SK-N-SH (cell line): ENCODE measurements at regions not wholly inside any gene's neighbourhood (a gene's known extent, or its start where the extent isn't known, plus 50 kb on each side); places are given as distances from the start of the nearest gene placed in this dataset.

Experiments used
- CTCF ChIP-seq: fragments of 200-600 bp; sonication (generic); IDR thresholded peaks from 2 replicates; pipeline ENCODE4 v1.6.1; 2017; ENCODE audit warnings: antibody characterized with exemption, mild to moderate bottlenecking, moderate library complexity
- EP300 ChIP-seq, 2 experiments: IDR thresholded peaks; 2 replicates each; pipeline versions ENCODE4 v1.4.0 to v1.6.1; 2012; ENCODE audit warnings: borderline replicate concordance in 1 of 2, low read depth in 1 of 2, low read length in 1 of 2
- EZH2phosphoT487 ChIP-seq: fragments of 200-600 bp; sonication (generic); IDR thresholded peaks from 2 replicates; pipeline ENCODE4 v1.6.1; 2017; ENCODE audit warnings: low read depth, mixed run types, mild to moderate bottlenecking, antibody characterized with exemption, moderate library complexity, borderline replicate concordance
- FOXM1 ChIP-seq: IDR thresholded peaks from 2 replicates; pipeline ENCODE4 v1.4.0; 2012; ENCODE audit warnings: low read depth, mild to moderate bottlenecking
- GABPA ChIP-seq: IDR thresholded peaks from 2 replicates; pipeline ENCODE4 v1.4.0; 2012; ENCODE audit warnings: low read depth, mild to moderate bottlenecking
- IRF3 ChIP-seq: fragments of 150-350 bp; IDR thresholded peaks from 2 replicates; pipeline ENCODE4 v1.6.1; 2016; ENCODE audit warnings: mild to moderate bottlenecking, low read depth, low read length
- JUND ChIP-seq: IDR thresholded peaks from 2 replicates; pipeline ENCODE4 v1.4.0; 2012
- NRF1 ChIP-seq: IDR thresholded peaks from 2 replicates; pipeline ENCODE4 v1.6.1; 2012; ENCODE audit warnings: low read depth, mild to moderate bottlenecking, low read length
- POLR2AphosphoS5 ChIP-seq: IDR thresholded peaks from 2 replicates; pipeline ENCODE4 v1.6.1; 2012; ENCODE audit warnings: low read depth, low read length
- TEAD4 ChIP-seq: IDR thresholded peaks from 2 replicates; pipeline ENCODE4 v1.4.0; 2012; ENCODE audit warnings: mild to moderate bottlenecking, borderline replicate concordance; ENCODE audit not compliant: insufficient read depth
- YY1 ChIP-seq: IDR thresholded peaks from 2 replicates; pipeline ENCODE4 v1.4.0; 2012; ENCODE audit warnings: low read depth, mild to moderate bottlenecking
- ZBTB33 ChIP-seq: IDR thresholded peaks from 2 replicates; pipeline ENCODE4 v1.4.0; 2012; ENCODE audit warnings: low read depth, borderline replicate concordance

- TF ChIP-seq CTCF = no peak
- no peak for TF ChIP-seq YY1
- no peak for TF ChIP-seq IRF3
- TF ChIP-seq FOXM1 = no peak
- TF ChIP-seq EZH2phosphoT487 = no peak
- TF ChIP-seq TEAD4 = no peak
- TF ChIP-seq POLR2AphosphoS5 = no peak
- TF ChIP-seq ZBTB33 = no peak
- TF ChIP-seq GABPA = no peak
- TF ChIP-seq JUND = no peak
- no peak for TF ChIP-seq NRF1
- TF ChIP-seq EP300 (IDR thresholded peaks at IDR 0.05; ENCODE audit: borderline replicate concordance in 1 of 2, low read depth in 1 of 2, low read length in 1 of 2) = no peak
These were observed 287.6 kb downstream of the CPS1 start for GRCh38 chr2:210844016-210844415.
